OCI-M2 (cell line): ENCODE measurements at regions not wholly inside any gene's neighbourhood (a gene's known extent, or its start where the extent isn't known, plus 50 kb on each side); places are given as distances from the start of the nearest gene placed in this dataset.
"Not testable (repeated sequence)": the region's sequence is repeated elsewhere in the genome, so short reads cannot be mapped to it uniquely, and the experiment has no call there.

Experiments used
- DNase-seq: peaks from one replicate; lab custom pipeline; 2025; ENCODE audit not compliant: unreplicated experiment; lab: John Stamatoyannopoulos, UW

- not testable (repeated sequence) for DNase-seq
Measured at GRCh38 chrX:73961867-73962266, 109.4 kb upstream of the XIST start.

GRCh38 chrX:73944563-73944908, 92.0 kb upstream of the XIST start:
- no peak for DNase-seq

GRCh38 chrX:73943693-73944562, 91.4 kb upstream of the XIST start:
- DNase-seq = peak; percentile 33

- DNase-seq = no peak
Measured at GRCh38 chrX:73940893-73941470, 88.5 kb upstream of the XIST start.

GRCh38 chrX:73937843-73938242, 85.3 kb upstream of the XIST start:
- DNase-seq = not testable (repeated sequence)

GRCh38 chrX:73932522-73932921, 80.0 kb upstream of the XIST start:
- DNase-seq = no peak

- DNase-seq = no peak
Measured at GRCh38 chrX:73930300-73930699, 77.8 kb upstream of the XIST start.

GRCh38 chrX:73922856-73923455, 70.4 kb upstream of the XIST start:
- no peak for DNase-seq

- DNase-seq = no peak
Measured at GRCh38 chrX:73916931-73917667, 64.6 kb upstream of the XIST start.

GRCh38 chrX:73916489-73916888, 64.0 kb upstream of the XIST start:
- DNase-seq = no peak

GRCh38 chrX:73914792-73915191, 62.3 kb upstream of the XIST start:
- not testable (repeated sequence) for DNase-seq

- DNase-seq = no peak
Measured at GRCh38 chrX:73913580-73913979, 61.1 kb upstream of the XIST start.

GRCh38 chrX:73911946-73912345, 59.4 kb upstream of the XIST start:
- DNase-seq = not testable (repeated sequence)

- DNase-seq = not testable (repeated sequence)
Measured at GRCh38 chrX:73905749-73906374, 53.3 kb upstream of the XIST start.

- no peak for DNase-seq
Measured at GRCh38 chrX:73903941-73904340, 51.4 kb upstream of the XIST start.
